ENCODE measurements at regions not wholly inside any gene's neighbourhood (a gene's known extent, or its start where the extent isn't known, plus 50 kb on each side); places are given as distances from the start of the nearest gene placed in this dataset.

DNA sequence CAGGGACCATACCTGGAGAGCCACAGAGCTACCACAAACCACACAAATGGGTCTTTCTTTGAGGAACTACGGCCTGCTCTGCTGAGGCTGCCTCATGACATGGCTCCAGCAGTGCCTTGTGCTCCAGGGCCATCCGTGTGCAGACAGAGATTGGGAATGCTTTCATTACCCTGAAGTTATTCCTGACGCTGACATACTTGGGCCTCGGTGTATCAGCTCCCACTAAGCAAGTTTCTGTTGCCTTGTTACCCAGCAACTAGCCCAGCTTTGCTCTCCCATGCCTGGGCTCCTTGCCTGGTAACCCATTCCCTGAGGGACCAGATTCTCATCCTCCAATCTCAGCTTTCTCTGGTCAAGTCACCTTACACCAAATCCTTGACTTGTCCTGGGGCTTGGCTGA, 80.3 kb upstream of the FZD7 start:
- ATAC-seq (no peak), DNase-seq (no peak)
- ChIA-PET CTCF (no interaction called here), POLR2A (no interaction called here)
- H3K4me3 Mint-ChIP-seq, result no peak overlapping the region
- H3K36me3 Mint-ChIP-seq (ENCODE audit: low read depth), result no peaks in the 10 kb centered on the region
- H3K9me3 Mint-ChIP-seq, result no peaks in the 10 kb centered on the region
- TF ChIP-seq, protein P1, sequence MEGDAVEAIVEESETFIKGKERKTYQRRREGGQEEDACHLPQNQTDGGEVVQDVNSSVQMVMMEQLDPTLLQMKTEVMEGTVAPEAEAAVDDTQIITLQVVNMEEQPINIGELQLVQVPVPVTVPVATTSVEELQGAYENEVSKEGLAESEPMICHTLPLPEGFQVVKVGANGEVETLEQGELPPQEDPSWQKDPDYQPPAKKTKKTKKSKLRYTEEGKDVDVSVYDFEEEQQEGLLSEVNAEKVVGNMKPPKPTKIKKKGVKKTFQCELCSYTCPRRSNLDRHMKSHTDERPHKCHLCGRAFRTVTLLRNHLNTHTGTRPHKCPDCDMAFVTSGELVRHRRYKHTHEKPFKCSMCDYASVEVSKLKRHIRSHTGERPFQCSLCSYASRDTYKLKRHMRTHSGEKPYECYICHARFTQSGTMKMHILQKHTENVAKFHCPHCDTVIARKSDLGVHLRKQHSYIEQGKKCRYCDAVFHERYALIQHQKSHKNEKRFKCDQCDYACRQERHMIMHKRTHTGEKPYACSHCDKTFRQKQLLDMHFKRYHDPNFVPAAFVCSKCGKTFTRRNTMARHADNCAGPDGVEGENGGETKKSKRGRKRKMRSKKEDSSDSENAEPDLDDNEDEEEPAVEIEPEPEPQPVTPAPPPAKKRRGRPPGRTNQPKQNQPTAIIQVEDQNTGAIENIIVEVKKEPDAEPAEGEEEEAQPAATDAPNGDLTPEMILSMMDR (IDR thresholded peaks at IDR 0.05), result no peak
- peaks cover 9% of the 10 kb centered on the region for H3K27me3 Mint-ChIP-seq
- intact Hi-C loops (cut with micrococcal nuclease), result no loop called here
- no peaks in the 10 kb centered on the region for H3K4me1 Mint-ChIP-seq (ENCODE audit: low read depth)
- no peak overlapping the region for H3K27ac Mint-ChIP-seq

DNA sequence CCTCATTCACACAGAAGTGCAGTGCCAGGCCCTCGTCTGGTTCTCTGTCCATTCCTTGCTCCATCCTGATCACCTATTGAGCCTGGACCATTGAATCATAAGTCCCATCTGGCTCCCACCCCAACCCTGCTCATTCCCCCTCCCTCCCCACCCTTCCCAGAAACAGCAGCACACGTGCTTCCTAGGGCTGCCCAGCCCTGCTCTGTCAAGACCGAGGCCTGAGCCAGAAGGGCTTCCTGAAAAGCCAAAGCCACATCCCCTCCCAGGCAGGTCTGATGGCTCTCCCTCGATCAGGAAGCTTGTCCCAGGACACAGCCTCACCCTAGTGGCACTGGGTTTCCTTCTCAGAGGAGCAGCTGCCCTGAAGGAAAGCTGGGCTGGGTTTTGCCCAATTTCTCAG, 79.8 kb upstream of the FZD7 start:
- no peak overlapping the region for H3K27ac Mint-ChIP-seq
- DNase-seq (no peak), ATAC-seq (no peak)
- H3K36me3 Mint-ChIP-seq (ENCODE audit: low read depth), result no peaks in the 10 kb centered on the region
- no peaks in the 10 kb centered on the region for H3K9me3 Mint-ChIP-seq
- no peaks in the 10 kb centered on the region for H3K4me1 Mint-ChIP-seq (ENCODE audit: low read depth)
- TF ChIP-seq, protein P1 (IDR thresholded peaks at IDR 0.05), result no peak
- no peak overlapping the region for H3K4me3 Mint-ChIP-seq
- peaks cover 9% of the 10 kb centered on the region for H3K27me3 Mint-ChIP-seq
- intact Hi-C loops (cut with micrococcal nuclease), result no loop called here
- ChIA-PET POLR2A (no interaction called here), CTCF (no interaction called here)

DNA sequence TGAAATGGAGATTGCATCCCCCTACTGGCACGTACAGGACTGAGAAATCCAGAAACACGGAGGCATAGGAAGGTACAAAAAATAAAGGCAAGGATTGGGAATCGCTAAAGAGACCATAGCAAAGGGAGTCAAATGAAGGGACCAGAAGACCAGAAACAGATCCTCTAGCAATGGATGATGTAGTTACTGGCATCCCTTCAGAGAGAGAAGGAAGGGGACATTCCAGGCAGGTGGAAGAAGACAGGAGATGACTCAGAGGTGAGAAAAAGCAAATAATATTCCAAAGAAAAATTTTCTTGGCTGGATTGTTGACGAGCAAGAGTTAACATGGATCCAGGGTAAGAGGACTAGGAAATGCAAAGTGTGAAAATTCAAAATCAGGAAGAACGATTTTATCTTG, 78.4 kb upstream of the FZD7 start:
- POLR2A ChIA-PET, result no interaction called here
- intact Hi-C loops (cut with micrococcal nuclease), result no loop called here
- DNase-seq, result no peak
- CTCF ChIA-PET, result no interaction called here
- ATAC-seq, result no peak
- Mint-ChIP-seq H3K27ac (no peak overlapping the region), H3K9me3 (no peaks in the 10 kb centered on the region), H3K27me3 (peaks cover 9% of the 10 kb centered on the region), H3K4me3 (no peak overlapping the region), H3K4me1 (ENCODE audit: low read depth) (no peaks in the 10 kb centered on the region), H3K36me3 (ENCODE audit: low read depth) (no peaks in the 10 kb centered on the region)
- TF ChIP-seq, protein P1 (IDR thresholded peaks at IDR 0.05), result no peak

DNA sequence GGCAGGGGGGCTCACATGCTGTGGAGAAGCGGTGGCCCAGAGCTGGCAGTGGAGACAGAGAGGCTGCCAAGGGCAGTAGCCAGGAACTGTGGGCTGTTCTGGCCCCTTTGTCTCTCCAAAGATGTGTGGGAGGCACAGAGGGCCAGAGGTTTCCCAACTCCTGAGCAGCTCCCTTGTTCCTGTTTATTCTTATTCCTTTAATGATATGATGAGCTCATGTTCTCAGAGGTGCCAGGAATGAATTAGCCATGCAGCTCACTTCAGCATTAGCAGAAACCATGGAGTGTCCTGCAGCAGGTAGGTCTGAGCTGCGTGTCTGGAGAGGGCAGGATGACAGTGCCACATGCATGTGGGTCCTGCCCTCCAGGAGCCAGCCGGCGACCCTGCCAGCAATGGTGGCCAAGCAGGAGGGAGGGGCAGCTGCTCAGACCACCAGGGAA, 77.9 kb upstream of the FZD7 start:
- POLR2A ChIA-PET, result no interaction called here
- DNase-seq (no peak), ATAC-seq (no peak)
- no peak overlapping the region for H3K27ac Mint-ChIP-seq
- TF ChIP-seq, protein P1 (IDR thresholded peaks at IDR 0.05), result no peak
- no peaks in the 10 kb centered on the region for H3K4me1 Mint-ChIP-seq (ENCODE audit: low read depth)
- H3K9me3 Mint-ChIP-seq, result no peaks in the 10 kb centered on the region
- no peak overlapping the region for H3K4me3 Mint-ChIP-seq
- H3K27me3 Mint-ChIP-seq, result peaks cover 11% of the 10 kb centered on the region
- intact Hi-C loops (cut with micrococcal nuclease), result no loop called here
- CTCF ChIA-PET, result no interaction called here
- H3K36me3 Mint-ChIP-seq (ENCODE audit: low read depth), result no peaks in the 10 kb centered on the region

DNA sequence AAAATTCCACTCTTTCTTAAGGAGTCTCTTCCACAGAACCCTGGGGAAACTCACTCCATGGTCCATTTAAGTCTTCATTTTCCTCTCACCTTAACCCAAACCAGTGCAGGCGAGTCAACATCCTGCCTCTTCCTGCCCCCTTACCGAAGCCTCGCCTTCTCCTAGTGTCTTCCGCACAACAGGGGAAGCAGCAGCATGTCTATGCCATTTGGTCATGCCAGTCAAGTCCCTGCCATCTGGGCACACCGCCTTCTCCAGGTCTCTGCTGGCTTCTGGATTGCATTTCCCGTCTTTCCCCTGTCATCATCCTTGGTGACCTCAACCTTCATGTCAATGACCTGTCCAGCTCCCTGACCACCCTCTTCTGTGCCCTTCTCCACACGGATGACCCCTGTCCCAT, 77.3 kb upstream of the FZD7 start:
- ChIA-PET CTCF (no interaction called here), POLR2A (no interaction called here)
- TF ChIP-seq, protein P1 (IDR thresholded peaks at IDR 0.05), result no peak
- intact Hi-C loops (cut with micrococcal nuclease), result no loop called here
- DNase-seq (no peak), ATAC-seq (no peak)
- no peak overlapping the region for H3K27ac Mint-ChIP-seq
- no peaks in the 10 kb centered on the region for H3K36me3 Mint-ChIP-seq (ENCODE audit: low read depth)
- no peaks in the 10 kb centered on the region for H3K9me3 Mint-ChIP-seq
- no peak overlapping the region for H3K4me3 Mint-ChIP-seq
- H3K4me1 Mint-ChIP-seq (ENCODE audit: low read depth), result no peaks in the 10 kb centered on the region
- peaks cover 11% of the 10 kb centered on the region for H3K27me3 Mint-ChIP-seq

Data from activated CD8-positive, alpha-beta T cell treated with anti-CD3 and anti-CD28 coated beads for 36 hours (primary cell).